ENCODE measurements at regions not wholly inside any gene's neighbourhood (a gene's known extent, or its start where the extent isn't known, plus 50 kb on each side); places are given as distances from the start of the nearest gene placed in this dataset.

DNA sequence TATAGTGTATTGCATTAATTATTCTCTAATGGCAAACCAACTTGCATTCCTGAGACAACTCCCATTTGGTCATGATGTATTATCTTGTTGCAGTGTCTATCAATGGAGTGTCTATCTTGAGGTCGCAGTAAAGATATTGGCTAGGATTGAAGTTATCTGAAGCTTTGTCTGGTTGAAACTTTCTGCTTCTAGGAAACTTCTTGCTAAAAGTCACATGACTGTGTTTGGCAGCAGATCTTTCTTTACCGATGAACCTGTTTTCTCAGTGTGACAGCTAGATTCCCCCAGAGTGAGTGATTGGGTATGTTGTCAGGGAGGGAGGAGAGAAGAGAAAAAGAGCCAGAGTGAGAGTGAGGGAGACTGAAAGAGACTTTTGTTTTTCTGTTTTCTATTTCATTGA, 119.6 kb downstream of the QPCT start (continued):
- TF ChIP-seq NRF1 (conservative IDR thresholded peaks at IDR 0.05 in 1 of 2, IDR thresholded peaks at IDR 0.05 in 1 of 2): no peak
- no peak for TF ChIP-seq KDM4B (IDR thresholded peaks at IDR 0.05; ENCODE audit: borderline replicate concordance in 2 of 2, low read depth in 1 of 2)
- TF ChIP-seq GTF2A2 (tag; IDR thresholded peaks at IDR 0.05): no peak
- TF ChIP-seq DIDO1 (tag; IDR thresholded peaks at IDR 0.05; ENCODE audit: low read depth): 0 out of 2 replicates have a peak, but pooled peaks have one; percentile 19
- TF ChIP-seq ZNF354B (CRISPR knock-in tag; IDR thresholded peaks at IDR 0.05): no peak
- TF ChIP-seq FUS (optimal IDR thresholded peaks at IDR 0.05; ENCODE audit: low read depth, low read length): no peak

- Histone ChIP-seq H3K27ac (ENCODE audit: extremely low read depth, low read depth, low read length) (no peak overlapping the region), H3K9ac (ENCODE audit: insufficient read depth in 1 of 2, low read depth in 2 of 2, low read length in 2 of 2) (no peak overlapping the region), H3K4me1 (replicated peaks in 1 of 2; ENCODE audit: control insufficient read depth in 2 of 2, insufficient read depth in 2 of 2, low read length in 2 of 2) (no peaks in the 10 kb centered on the region), H4K20me1 (replicated peaks; ENCODE audit: control insufficient read depth, insufficient read depth, low read length) (no peaks in the 10 kb centered on the region), H3K4me2 (ENCODE audit: insufficient read depth, low read length) (no peak overlapping the region), H3K36me3 (ENCODE audit: control insufficient read depth, insufficient read depth, low read length) (no peaks in the 10 kb centered on the region), H2AFZ (ENCODE audit: low read depth, low read length) (no peak overlapping the region), H3K79me2 (ENCODE audit: control insufficient read depth, insufficient read depth, low read length) (no peaks in the 10 kb centered on the region), H3K9me3 (replicated peaks; ENCODE audit: control insufficient read depth, insufficient read depth, low read depth, low read length) (no peaks in the 10 kb centered on the region), H3K4me3 (no peak overlapping the region), H3K9me1 (ENCODE audit: control insufficient read depth, insufficient read depth, low read length) (no peaks in the 10 kb centered on the region), H3K27me3 (ENCODE audit: control insufficient read depth in 2 of 2, insufficient read depth in 2 of 2, low read length in 2 of 2) (no peaks in the 10 kb centered on the region)
- in situ Hi-C loops (cut with MboI): no loop called here
- 10% methylated on average over 1 of the region's 1 CpG for WGBS (ENCODE audit: insufficient coverage, low coverage, missing lambda C conversion rate)
- no peak for FAIRE-seq
- BruUV-seq (replicated peaks): no TSS peak
- ChIA-PET CTCF (ENCODE audit: low intra/inter-chr PET ratio) (no interaction called here), POLR2A (interaction anchor here (1.2 kb wide), 1 partner anchor 150 kb away, joined by 3 read pairs; no protein-coding TSS in a partner anchor)
- no peak for ATAC-seq
- no peak for DNase-seq (ENCODE audit: extremely low read depth in 1 of 4, low spot score in 3 of 4)
- intact Hi-C loops (cut with micrococcal nuclease): no loop called here
- TF ChIP-seq, protein P1, sequence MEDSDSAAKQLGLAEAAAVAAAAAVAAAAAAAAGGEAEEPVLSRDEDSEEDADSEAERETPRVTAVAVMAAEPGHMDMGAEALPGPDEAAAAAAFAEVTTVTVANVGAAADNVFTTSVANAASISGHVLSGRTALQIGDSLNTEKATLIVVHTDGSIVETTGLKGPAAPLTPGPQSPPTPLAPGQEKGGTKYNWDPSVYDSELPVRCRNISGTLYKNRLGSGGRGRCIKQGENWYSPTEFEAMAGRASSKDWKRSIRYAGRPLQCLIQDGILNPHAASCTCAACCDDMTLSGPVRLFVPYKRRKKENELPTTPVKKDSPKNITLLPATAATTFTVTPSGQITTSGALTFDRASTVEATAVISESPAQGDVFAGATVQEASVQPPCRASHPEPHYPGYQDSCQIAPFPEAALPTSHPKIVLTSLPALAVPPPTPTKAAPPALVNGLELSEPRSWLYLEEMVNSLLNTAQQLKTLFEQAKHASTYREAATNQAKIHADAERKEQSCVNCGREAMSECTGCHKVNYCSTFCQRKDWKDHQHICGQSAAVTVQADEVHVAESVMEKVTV (CRISPR knock-in tag; IDR thresholded peaks at IDR 0.05): no peak
- TF ChIP-seq KAT8 (IDR thresholded peaks at IDR 0.05; ENCODE audit: low read depth) (no peak), NFIX (CRISPR knock-in tag; IDR thresholded peaks at IDR 0.05; ENCODE audit: low read depth) (no peak), HEY1 (CRISPR knock-in tag; IDR thresholded peaks at IDR 0.05; ENCODE audit: borderline replicate concordance) (no peak), NCOA4 (IDR thresholded peaks at IDR 0.05; ENCODE audit: partially characterized antibody) (no peak), PML (IDR thresholded peaks at IDR 0.05; ENCODE audit: low read length) (no peak), ZNF384 (IDR thresholded peaks at IDR 0.05; ENCODE audit: low read depth, low read length) (no peak), ZBTB8A (IDR thresholded peaks at IDR 0.05; ENCODE audit: partially characterized antibody) (no peak), FUS (optimal IDR thresholded peaks at IDR 0.05; ENCODE audit: low read depth, low read length) (no peak), NUFIP1 (IDR thresholded peaks at IDR 0.05; ENCODE audit: partially characterized antibody) (no peak), YY1 (IDR thresholded peaks at IDR 0.05; ENCODE audit: borderline replicate concordance in 1 of 3, control insufficient read depth in 1 of 3, extremely low read depth in 1 of 3, insufficient read depth in 3 of 3, insufficient read length in 1 of 3, insufficient replicate concordance in 2 of 3, low read depth in 1 of 3, low read length in 2 of 3) (no peak), NFYB (IDR thresholded peaks at IDR 0.05; ENCODE audit: extremely low read depth, insufficient read length) (no peak), TRIM24 (IDR thresholded peaks at IDR 0.05) (no peak)
- TF ChIP-seq, protein P2, sequence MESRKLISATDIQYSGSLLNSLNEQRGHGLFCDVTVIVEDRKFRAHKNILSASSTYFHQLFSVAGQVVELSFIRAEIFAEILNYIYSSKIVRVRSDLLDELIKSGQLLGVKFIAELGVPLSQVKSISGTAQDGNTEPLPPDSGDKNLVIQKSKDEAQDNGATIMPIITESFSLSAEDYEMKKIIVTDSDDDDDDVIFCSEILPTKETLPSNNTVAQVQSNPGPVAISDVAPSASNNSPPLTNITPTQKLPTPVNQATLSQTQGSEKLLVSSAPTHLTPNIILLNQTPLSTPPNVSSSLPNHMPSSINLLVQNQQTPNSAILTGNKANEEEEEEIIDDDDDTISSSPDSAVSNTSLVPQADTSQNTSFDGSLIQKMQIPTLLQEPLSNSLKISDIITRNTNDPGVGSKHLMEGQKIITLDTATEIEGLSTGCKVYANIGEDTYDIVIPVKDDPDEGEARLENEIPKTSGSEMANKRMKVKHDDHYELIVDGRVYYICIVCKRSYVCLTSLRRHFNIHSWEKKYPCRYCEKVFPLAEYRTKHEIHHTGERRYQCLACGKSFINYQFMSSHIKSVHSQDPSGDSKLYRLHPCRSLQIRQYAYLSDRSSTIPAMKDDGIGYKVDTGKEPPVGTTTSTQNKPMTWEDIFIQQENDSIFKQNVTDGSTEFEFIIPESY (CRISPR knock-in tag; IDR thresholded peaks at IDR 0.05): no peak
Observed at GRCh38 chr2:37466533-37467222, 122.2 kb downstream of the QPCT start.

All from K562 (cell line).